ENCODE measurements at regions not wholly inside any gene's neighbourhood (a gene's known extent, or its start where the extent isn't known, plus 50 kb on each side); places are given as distances from the start of the nearest gene placed in this dataset.

DNA sequence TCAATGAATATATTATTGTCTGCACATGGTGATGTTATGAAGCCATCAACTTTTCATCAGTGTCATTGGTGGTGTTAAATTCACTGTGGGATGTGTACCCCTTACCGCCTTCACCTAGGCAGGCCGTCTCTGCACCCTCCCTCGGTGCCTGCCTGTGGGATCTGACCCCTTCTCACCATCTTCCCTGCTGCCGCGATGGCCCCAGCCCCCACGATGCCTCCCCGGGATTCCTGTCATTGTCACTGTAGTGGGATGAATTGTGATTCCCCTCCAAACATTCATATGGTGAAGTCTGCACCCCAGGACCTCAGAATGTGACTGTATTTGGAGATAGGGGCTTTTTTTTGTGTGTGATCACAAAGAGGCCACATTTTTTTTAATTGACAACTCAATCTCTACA is 198.3 kb upstream of the HS6ST1 start:
- TF ChIP-seq ZNF780A (CRISPR knock-in tag; IDR thresholded peaks at IDR 0.05) = no peak
- TF ChIP-seq, protein P1, sequence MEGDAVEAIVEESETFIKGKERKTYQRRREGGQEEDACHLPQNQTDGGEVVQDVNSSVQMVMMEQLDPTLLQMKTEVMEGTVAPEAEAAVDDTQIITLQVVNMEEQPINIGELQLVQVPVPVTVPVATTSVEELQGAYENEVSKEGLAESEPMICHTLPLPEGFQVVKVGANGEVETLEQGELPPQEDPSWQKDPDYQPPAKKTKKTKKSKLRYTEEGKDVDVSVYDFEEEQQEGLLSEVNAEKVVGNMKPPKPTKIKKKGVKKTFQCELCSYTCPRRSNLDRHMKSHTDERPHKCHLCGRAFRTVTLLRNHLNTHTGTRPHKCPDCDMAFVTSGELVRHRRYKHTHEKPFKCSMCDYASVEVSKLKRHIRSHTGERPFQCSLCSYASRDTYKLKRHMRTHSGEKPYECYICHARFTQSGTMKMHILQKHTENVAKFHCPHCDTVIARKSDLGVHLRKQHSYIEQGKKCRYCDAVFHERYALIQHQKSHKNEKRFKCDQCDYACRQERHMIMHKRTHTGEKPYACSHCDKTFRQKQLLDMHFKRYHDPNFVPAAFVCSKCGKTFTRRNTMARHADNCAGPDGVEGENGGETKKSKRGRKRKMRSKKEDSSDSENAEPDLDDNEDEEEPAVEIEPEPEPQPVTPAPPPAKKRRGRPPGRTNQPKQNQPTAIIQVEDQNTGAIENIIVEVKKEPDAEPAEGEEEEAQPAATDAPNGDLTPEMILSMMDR (CRISPR knock-in tag; IDR thresholded peaks at IDR 0.05) = no peak
- TF ChIP-seq POLR2A (IDR thresholded peaks at IDR 0.05; ENCODE audit: insufficient read depth in 1 of 2, low read depth in 2 of 2, low read length in 2 of 2) = no peak
- TF ChIP-seq, protein P2, sequence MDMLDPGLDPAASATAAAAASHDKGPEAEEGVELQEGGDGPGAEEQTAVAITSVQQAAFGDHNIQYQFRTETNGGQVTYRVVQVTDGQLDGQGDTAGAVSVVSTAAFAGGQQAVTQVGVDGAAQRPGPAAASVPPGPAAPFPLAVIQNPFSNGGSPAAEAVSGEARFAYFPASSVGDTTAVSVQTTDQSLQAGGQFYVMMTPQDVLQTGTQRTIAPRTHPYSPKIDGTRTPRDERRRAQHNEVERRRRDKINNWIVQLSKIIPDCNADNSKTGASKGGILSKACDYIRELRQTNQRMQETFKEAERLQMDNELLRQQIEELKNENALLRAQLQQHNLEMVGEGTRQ (IDR thresholded peaks at IDR 0.05; ENCODE audit: low read depth, low read length) = no peak
- TF ChIP-seq, protein P2 (CRISPR knock-in tag; IDR thresholded peaks at IDR 0.05; ENCODE audit: borderline replicate concordance) = no peak
- TF ChIP-seq, protein P3, sequence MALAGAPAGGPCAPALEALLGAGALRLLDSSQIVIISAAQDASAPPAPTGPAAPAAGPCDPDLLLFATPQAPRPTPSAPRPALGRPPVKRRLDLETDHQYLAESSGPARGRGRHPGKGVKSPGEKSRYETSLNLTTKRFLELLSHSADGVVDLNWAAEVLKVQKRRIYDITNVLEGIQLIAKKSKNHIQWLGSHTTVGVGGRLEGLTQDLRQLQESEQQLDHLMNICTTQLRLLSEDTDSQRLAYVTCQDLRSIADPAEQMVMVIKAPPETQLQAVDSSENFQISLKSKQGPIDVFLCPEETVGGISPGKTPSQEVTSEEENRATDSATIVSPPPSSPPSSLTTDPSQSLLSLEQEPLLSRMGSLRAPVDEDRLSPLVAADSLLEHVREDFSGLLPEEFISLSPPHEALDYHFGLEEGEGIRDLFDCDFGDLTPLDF (CRISPR knock-in tag; IDR thresholded peaks at IDR 0.05) = no peak
- TF ChIP-seq MAFF (IDR thresholded peaks at IDR 0.05; ENCODE audit: low read depth, low read length) = no peak
